ENCODE measurements at regions not wholly inside any gene's neighbourhood (a gene's known extent, or its start where the extent isn't known, plus 50 kb on each side); places are given as distances from the start of the nearest gene placed in this dataset.

DNA sequence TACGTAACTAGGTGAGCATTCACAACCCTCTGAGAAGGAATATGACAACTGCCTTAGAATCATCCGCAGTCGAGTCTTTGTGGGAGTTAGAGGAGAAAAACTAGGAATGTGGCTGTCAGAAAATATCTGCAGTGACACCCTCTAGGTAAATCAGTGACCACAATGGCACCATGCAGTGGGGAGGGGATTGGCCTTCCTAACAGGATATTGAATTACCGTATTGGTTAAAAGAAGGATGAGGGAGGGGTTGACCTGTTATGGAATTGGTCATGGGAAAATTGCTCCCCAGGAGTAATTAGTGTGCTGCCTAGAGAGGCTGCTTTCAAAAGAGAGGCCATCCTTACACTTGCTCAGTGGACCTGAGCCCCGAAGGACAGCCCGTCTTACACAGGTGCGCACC is 205.6 kb upstream of the SOX1 start:
- Histone ChIP-seq H3K27me3 (replicated peaks; ENCODE audit: insufficient read depth) (no peaks in the 10 kb centered on the region), H3K9me3 (no peaks in the 10 kb centered on the region), H3K4me3 (no peak overlapping the region), H3K4me1 (replicated peaks) (no peaks in the 10 kb centered on the region), H3K27ac (no peak overlapping the region), H3K36me3 (no peaks in the 10 kb centered on the region)
- 94% methylated on average over 7 of the region's 7 CpGs for WGBS
- TF ChIP-seq, protein P1, sequence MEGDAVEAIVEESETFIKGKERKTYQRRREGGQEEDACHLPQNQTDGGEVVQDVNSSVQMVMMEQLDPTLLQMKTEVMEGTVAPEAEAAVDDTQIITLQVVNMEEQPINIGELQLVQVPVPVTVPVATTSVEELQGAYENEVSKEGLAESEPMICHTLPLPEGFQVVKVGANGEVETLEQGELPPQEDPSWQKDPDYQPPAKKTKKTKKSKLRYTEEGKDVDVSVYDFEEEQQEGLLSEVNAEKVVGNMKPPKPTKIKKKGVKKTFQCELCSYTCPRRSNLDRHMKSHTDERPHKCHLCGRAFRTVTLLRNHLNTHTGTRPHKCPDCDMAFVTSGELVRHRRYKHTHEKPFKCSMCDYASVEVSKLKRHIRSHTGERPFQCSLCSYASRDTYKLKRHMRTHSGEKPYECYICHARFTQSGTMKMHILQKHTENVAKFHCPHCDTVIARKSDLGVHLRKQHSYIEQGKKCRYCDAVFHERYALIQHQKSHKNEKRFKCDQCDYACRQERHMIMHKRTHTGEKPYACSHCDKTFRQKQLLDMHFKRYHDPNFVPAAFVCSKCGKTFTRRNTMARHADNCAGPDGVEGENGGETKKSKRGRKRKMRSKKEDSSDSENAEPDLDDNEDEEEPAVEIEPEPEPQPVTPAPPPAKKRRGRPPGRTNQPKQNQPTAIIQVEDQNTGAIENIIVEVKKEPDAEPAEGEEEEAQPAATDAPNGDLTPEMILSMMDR (IDR thresholded peaks at IDR 0.05), result no peak
- TF ChIP-seq POLR2A (IDR thresholded peaks at IDR 0.05), result no peak
- no peak for TF ChIP-seq POLR2AphosphoS5 (IDR thresholded peaks at IDR 0.05)
- no peak for DNase-seq (ENCODE audit: low spot score)
- intact Hi-C loops (cut with DNase I), result no loop called here

GRCh38 chr13:111861766-111862366 is 205.1 kb upstream of the SOX1 start:
- H3K4me3 ChIP-seq, result no peak overlapping the region
- H3K27ac ChIP-seq, result no peak overlapping the region
- intact Hi-C loops (cut with DNase I), result no loop called here
- H3K36me3 ChIP-seq, result no peaks in the 10 kb centered on the region
- WGBS, result 88% methylated on average over 13 of the region's 13 CpGs
- H3K4me1 ChIP-seq (replicated peaks), result no peaks in the 10 kb centered on the region
- DNase-seq (ENCODE audit: low spot score), result no peak
- no peaks in the 10 kb centered on the region for H3K27me3 ChIP-seq (replicated peaks; ENCODE audit: insufficient read depth)
- TF ChIP-seq POLR2AphosphoS5 (IDR thresholded peaks at IDR 0.05) (no peak), POLR2A (IDR thresholded peaks at IDR 0.05) (no peak)
- TF ChIP-seq, protein P1 (IDR thresholded peaks at IDR 0.05), result no peak
- no peaks in the 10 kb centered on the region for H3K9me3 ChIP-seq

DNA sequence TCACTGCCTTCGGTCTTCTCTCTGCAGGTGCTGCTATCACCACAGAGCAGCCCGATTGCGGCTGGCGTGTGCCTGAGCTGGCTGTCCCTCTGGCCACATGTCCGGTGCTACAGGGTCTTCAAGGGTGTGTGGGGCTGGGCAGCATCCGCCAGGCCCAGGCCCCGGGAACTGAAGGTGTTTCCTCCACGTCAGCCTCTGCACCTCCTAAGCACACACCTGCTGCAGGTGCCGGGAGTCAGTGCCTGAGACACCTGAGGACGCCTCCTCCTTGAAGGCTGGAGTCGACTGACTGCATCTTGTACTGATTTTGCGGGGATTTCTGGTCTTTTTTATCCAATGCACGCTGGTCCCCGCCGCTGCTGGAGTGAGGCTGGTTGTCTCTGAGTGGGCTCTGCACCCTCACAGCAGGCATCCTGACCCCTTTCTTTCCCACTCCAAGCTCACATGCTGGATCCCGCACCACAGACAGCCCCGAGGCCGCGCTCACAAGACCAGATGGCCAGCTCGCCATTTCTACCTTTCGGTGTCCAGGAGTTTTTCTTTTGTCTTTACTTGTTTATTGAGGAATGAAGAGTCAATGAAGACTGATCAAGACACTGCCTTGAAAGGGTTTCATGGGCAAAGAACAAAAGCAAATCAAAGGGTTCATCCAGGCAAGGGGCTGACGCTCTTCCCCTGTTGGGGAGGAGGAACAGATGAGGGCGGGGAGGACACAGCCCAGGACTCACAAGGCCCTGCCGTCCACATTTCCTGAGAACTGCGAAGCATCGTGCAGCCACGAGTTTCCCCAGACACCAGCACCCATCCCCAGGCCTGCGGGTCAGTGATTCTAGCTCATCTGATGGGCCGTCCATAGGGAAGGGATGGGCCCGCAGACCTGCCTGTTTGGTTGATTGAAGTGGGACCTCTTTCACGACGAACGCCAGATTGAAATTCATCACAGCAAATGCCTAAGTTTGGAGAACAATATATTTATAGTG is 203.8 kb upstream of the SOX1 start:
- DNase-seq (ENCODE audit: low spot score), result no peak
- Histone ChIP-seq H3K9me3 (no peaks in the 10 kb centered on the region), H3K4me3 (no peak overlapping the region), H3K27me3 (replicated peaks; ENCODE audit: insufficient read depth) (no peaks in the 10 kb centered on the region), H3K4me1 (replicated peaks) (no peaks in the 10 kb centered on the region), H3K27ac (no peak overlapping the region), H3K36me3 (no peaks in the 10 kb centered on the region)
- intact Hi-C loops (cut with DNase I), result no loop called here
- 85% methylated on average over 33 of the region's 33 CpGs for WGBS
- no peak for TF ChIP-seq POLR2AphosphoS5 (IDR thresholded peaks at IDR 0.05)
- TF ChIP-seq, protein P1 (IDR thresholded peaks at IDR 0.05), result no peak
- no peak for TF ChIP-seq POLR2A (IDR thresholded peaks at IDR 0.05)

DNA sequence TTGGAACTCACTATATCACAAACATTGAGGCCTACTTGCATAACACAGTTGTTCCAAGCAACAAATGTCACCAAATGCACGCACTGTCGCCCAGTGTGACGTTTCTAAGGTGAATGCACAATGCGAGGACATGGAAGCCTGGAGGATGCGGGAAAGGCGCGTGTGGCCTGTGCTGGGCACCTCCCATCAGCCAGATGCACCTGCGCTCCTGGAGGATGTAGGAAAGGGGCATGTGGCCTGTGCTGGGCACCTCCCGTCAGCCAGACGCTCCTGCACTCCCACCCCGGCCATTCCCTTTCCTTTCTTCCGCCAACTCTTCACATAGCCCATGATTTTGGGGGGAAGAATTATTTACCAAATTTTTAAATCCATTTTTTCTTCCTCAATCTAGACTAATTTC is 202.4 kb upstream of the SOX1 start:
- Histone ChIP-seq H3K27me3 (replicated peaks; ENCODE audit: insufficient read depth) (no peaks in the 10 kb centered on the region), H3K4me3 (no peak overlapping the region), H3K36me3 (no peaks in the 10 kb centered on the region), H3K4me1 (replicated peaks) (no peaks in the 10 kb centered on the region), H3K9me3 (no peaks in the 10 kb centered on the region), H3K27ac (no peak overlapping the region)
- TF ChIP-seq POLR2A (IDR thresholded peaks at IDR 0.05) (no peak), POLR2AphosphoS5 (IDR thresholded peaks at IDR 0.05) (no peak)
- TF ChIP-seq, protein P1 (IDR thresholded peaks at IDR 0.05), result no peak
- WGBS, result 89% methylated on average over 12 of the region's 12 CpGs
- no peak for DNase-seq (ENCODE audit: low spot score)
- intact Hi-C loops (cut with DNase I), result no loop called here
